GM13976 (cell line): ENCODE measurements at regions not wholly inside any gene's neighbourhood (a gene's known extent, or its start where the extent isn't known, plus 50 kb on each side); places are given as distances from the start of the nearest gene placed in this dataset.

Experiments
- DNase-seq: peaks from one replicate; pipeline ENCODE4 v3.0.0; 2012; ENCODE audit warnings: low spot score
- in situ Hi-C: fragments of 300-500 bp; cut with MboI; formaldehyde crosslinking; loops from one replicate; pipeline ENCODE4 v1.12.0; 2022; ENCODE audit warnings: low sequenced_read_pairs, mixed read lengths, inconsistent platforms; ENCODE audit not compliant: unreplicated experiment
- TF ChIP-seq, protein P1 (sequence below): IDR thresholded peaks from 2 replicates; pipeline ENCODE4 v1.5.1; 2012; ENCODE audit warnings: borderline replicate concordance, mild to moderate bottlenecking; ENCODE audit not compliant: insufficient read depth; ENCODE audit errors: extremely low read depth, missing control alignments, control extremely low read depth

DNA sequence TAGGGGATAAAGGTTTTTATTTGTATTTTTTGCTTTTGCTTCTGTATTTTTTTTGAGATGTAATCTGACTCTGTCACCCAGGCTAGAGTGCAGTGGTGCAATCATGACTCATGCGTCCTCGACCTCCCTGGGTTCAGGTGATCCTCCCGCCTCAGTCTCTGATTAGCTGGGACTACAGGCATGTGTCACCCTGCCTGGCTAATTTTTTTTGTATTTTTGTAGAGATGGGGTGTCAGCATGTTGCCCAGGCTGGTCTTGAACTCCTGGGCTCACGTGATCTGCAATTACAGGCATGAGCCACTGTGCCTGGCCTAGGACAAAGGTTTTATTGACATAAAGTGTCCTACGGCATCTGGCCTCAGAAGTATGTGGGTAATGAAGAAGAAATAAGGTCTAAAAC is 297.1 kb upstream of the C9orf72 start:
- in situ Hi-C loops: no loop called here
- TF ChIP-seq, protein P1, sequence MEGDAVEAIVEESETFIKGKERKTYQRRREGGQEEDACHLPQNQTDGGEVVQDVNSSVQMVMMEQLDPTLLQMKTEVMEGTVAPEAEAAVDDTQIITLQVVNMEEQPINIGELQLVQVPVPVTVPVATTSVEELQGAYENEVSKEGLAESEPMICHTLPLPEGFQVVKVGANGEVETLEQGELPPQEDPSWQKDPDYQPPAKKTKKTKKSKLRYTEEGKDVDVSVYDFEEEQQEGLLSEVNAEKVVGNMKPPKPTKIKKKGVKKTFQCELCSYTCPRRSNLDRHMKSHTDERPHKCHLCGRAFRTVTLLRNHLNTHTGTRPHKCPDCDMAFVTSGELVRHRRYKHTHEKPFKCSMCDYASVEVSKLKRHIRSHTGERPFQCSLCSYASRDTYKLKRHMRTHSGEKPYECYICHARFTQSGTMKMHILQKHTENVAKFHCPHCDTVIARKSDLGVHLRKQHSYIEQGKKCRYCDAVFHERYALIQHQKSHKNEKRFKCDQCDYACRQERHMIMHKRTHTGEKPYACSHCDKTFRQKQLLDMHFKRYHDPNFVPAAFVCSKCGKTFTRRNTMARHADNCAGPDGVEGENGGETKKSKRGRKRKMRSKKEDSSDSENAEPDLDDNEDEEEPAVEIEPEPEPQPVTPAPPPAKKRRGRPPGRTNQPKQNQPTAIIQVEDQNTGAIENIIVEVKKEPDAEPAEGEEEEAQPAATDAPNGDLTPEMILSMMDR: no peak
- DNase-seq: no peak

DNA sequence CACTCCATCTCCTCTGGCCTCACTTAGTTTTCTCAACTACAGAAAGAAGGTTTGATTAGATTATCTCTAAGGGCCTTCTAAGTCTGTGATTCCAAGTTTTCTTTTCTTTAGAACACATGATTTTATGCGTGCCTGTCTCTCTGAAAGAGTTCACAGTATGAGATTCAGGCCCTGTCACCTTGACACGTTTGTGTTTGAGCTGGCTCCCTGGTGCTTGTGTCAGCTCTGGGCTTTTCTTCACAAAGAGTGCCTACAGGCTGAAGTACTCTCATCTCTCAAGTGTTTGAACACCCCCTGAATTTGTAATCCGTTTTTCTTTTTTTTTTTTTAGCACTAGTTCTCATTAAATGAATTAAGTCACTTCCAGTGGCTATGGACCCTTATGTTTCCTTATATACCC is 306.9 kb upstream of the C9orf72 start:
- TF ChIP-seq, protein P1: no peak
- no peak for DNase-seq
- in situ Hi-C loops: no loop called here

DNA sequence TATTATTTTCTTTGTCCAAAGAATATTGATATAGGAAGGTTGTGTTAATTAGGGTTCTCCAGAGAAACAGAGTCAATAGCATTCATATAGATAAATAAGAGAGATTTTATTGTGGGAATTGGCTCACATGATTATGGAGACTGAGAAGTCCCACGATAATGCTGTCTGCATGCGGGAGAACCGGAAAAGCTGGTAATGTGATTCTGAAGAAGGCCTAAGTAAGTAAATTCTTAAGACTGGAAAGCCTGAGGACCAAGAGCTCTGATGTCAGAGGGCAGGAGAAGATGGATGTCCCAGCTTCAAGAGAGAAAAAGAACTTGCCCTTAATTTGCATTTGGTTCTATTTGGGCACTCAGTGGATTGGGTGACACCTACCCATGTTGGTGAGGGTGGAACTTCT is 307.4 kb upstream of the C9orf72 start:
- TF ChIP-seq, protein P1: no peak
- in situ Hi-C loops: no loop called here
- DNase-seq: no peak

DNA sequence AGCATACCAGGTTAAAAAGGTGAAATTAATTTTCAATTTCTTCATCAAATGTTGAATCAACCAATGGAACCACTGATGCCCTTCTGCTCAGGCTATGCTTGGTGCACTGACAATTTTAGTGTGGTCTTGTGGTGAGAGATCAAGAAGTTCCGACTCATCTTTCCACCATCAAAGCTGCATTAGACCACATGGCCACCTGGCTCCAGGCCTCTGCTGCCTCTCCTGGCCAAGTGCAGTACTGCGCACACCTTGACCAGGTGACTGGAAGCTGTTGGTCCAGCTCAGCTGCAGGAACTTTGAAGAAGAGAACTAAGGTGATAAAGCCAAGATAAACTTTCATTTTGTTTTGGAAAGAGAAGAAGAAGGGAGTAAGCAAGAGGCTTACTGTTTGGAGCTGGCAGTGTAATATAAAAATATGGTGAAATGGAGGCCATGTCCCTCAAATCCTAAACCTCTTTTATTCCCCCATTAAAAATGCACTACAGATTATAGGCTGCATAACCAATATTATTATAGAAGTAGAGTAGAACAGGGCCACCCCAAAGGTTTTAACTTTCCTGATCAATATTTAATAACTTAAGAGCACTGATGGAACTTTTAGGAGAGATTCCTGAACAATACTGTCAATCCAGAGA is 315.5 kb upstream of the C9orf72 start:
- in situ Hi-C loops: no loop called here

DNA sequence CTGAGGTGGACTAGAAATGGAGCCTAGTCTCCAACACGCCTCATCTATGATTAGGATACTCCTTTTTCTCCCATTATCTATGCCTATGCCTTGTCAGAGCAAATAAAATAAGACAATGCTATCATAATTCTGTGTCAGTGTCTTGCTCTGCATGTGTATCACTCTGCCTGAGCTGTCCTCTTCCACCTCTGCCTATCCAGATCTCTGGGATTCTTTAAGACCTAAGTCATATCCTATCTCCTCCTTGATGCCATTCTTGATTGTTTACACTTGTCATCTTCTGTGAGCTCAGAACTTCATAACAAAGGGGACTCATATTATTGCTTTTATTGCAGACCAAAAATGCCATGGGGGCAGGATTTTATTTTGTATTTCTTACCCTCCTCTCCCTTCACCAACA is 351.2 kb upstream of the C9orf72 start:
- TF ChIP-seq, protein P1: no peak
- in situ Hi-C loops: no loop called here
- no peak for DNase-seq

More for the DNA sequence above, 315.5 kb upstream of the C9orf72 start:
- peak; percentile 22 for DNase-seq
- TF ChIP-seq, protein P1: peak; percentile 56

DNA sequence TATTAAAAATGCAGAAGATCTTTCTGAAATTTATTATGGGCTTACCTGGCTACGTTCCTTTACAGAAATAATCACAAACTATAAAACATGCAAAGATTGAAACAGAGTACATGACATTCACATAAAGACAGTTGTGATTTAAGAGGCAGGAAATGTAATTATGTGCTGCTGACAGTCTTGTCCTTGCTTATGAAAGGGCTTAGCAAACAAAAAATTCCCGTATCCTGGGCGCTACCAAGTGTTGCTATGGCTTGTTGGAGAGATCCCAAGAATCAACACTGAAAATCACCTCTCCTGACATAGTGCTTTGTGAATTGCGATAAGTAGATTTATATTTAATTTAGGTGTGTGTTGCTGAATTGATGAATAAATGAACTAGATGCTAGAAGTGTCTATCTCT is 352.5 kb upstream of the C9orf72 start:
- no peak for DNase-seq
- in situ Hi-C loops: no loop called here
- TF ChIP-seq, protein P1: no peak

DNA sequence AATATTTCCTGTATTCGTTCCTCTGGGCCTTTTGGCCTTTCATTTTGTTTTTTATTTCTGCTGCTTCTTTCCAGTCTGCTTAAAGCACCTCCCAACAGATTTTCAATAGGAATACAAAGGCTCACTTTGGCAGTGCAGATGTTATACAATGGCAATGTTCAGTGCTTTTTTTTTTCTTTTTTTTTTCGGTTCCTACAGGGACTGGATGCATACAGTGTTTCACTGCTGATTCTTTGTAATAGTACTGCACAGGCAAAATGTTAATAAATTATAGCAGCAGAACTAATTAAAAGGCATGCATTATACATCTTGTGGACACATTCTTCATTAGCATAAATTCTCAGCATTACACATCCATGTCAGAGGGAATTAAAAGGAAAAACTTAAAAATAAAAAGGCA is 356.6 kb upstream of the C9orf72 start:
- no peak for DNase-seq
- TF ChIP-seq, protein P1: no peak
- in situ Hi-C loops: no loop called here
